ENCODE measurements at regions not wholly inside any gene's neighbourhood (a gene's known extent, or its start where the extent isn't known, plus 50 kb on each side); places are given as distances from the start of the nearest gene placed in this dataset.
A peak's percentile ranks its signal among the peaks of the same experiment; 100 is the strongest.
"Not testable (repeated sequence)": the region's sequence is repeated elsewhere in the genome, so short reads cannot be mapped to it uniquely, and the experiment has no call there.

GRCh38 chrX:63424063-63424462, 72.9 kb upstream of the SPIN4 start:
- DNase-seq (ENCODE audit: low read depth, low spot score) = no peak
- H3K4me3 ChIP-seq (ENCODE audit: low read depth, low read length) = no peak overlapping the region
- in situ Hi-C loops (cut with HindIII; ENCODE audit: low sequenced_read_pairs) = no loop called here
- no peak for TF ChIP-seq CTCF (IDR thresholded peaks at IDR 0.05; ENCODE audit: low read depth, low read length)

- peak; percentile 13 for TF ChIP-seq CTCF (IDR thresholded peaks at IDR 0.05; ENCODE audit: low read depth, low read length)
- no peak for DNase-seq (ENCODE audit: low read depth, low spot score)
- in situ Hi-C loops (cut with HindIII; ENCODE audit: low sequenced_read_pairs) = no loop called here
- no peak overlapping the region for H3K4me3 ChIP-seq (ENCODE audit: low read depth, low read length)
Observed at GRCh38 chrX:63421411-63421810, 70.3 kb upstream of the SPIN4 start.

GRCh38 chrX:63418211-63418610, 67.1 kb upstream of the SPIN4 start:
- no peak for DNase-seq (ENCODE audit: low read depth, low spot score)
- in situ Hi-C loops (cut with HindIII; ENCODE audit: low sequenced_read_pairs) = no loop called here
- no peak for TF ChIP-seq CTCF (IDR thresholded peaks at IDR 0.05; ENCODE audit: low read depth, low read length)
- no peak overlapping the region for H3K4me3 ChIP-seq (ENCODE audit: low read depth, low read length)

GRCh38 chrX:63417649-63418048, 66.5 kb upstream of the SPIN4 start:
- in situ Hi-C loops (cut with HindIII; ENCODE audit: low sequenced_read_pairs) = no loop called here
- no peak for DNase-seq (ENCODE audit: low read depth, low spot score)
- no peak overlapping the region for H3K4me3 ChIP-seq (ENCODE audit: low read depth, low read length)
- no peak for TF ChIP-seq CTCF (IDR thresholded peaks at IDR 0.05; ENCODE audit: low read depth, low read length)

- DNase-seq (ENCODE audit: low read depth, low spot score); in situ Hi-C loops (cut with HindIII; ENCODE audit: low sequenced_read_pairs); H3K4me3 ChIP-seq (ENCODE audit: low read depth, low read length): not testable (repeated sequence)
Observed at GRCh38 chrX:63409934-63410333, 58.8 kb upstream of the SPIN4 start.

GRCh38 chrX:63408050-63408449, 56.9 kb upstream of the SPIN4 start:
- TF ChIP-seq CTCF (IDR thresholded peaks at IDR 0.05; ENCODE audit: low read depth, low read length) = no peak
- in situ Hi-C loops (cut with HindIII; ENCODE audit: low sequenced_read_pairs) = no loop called here

GRCh38 chrX:63404332-63404731, 53.2 kb upstream of the SPIN4 start:
- in situ Hi-C loops (cut with HindIII; ENCODE audit: low sequenced_read_pairs) = no loop called here
- TF ChIP-seq CTCF (IDR thresholded peaks at IDR 0.05; ENCODE audit: low read depth, low read length) = no peak

More at GRCh38 chrX:63408050-63408449, 56.9 kb upstream of the SPIN4 start:
- no peak overlapping the region for H3K4me3 ChIP-seq (ENCODE audit: low read depth, low read length)
- DNase-seq (ENCODE audit: low read depth, low spot score) = no peak

More at GRCh38 chrX:63404332-63404731, 53.2 kb upstream of the SPIN4 start:
- H3K4me3 ChIP-seq (ENCODE audit: low read depth, low read length) = no peak overlapping the region
- no peak for DNase-seq (ENCODE audit: low read depth, low spot score)
